Right atrium auricular region (tissue), 2 donors: ENCODE measurements at regions not wholly inside any gene's neighbourhood (a gene's known extent, or its start where the extent isn't known, plus 50 kb on each side); places are given as distances from the start of the nearest gene placed in this dataset.

ENCODE experiments used
- DNase-seq: peaks from one replicate; pipeline ENCODE4 v3.0.0-alpha.2; 2019; ENCODE audit warnings: low spot score
- H3K27ac ChIP-seq, 2 donors: fragments of 200-600 bp; sonication (generic); 1 replicate in 1 of 2; 2 replicates in 1 of 2; pipeline ENCODE4 v1.5.1; 2016 to 2019
- H3K27me3 ChIP-seq, 2 donors: fragments of 200-600 bp; sonication (generic); one replicate each; pipeline versions ENCODE4 v1.5.1 to v1.6.0; 2017 to 2019
- H3K36me3 ChIP-seq: fragments of 200-600 bp; sonication (generic); one replicate; pipeline ENCODE4 v1.5.1; 2016
- H3K4me1 ChIP-seq, 2 donors: fragments of 200-600 bp; sonication (generic); one replicate each; pipeline versions ENCODE4 v1.5.1 to v1.6.0; 2017 to 2019
- H3K4me3 ChIP-seq, 2 donors: fragments of 200-600 bp; sonication (generic); 1 replicate in 1 of 2; 2 replicates in 1 of 2; pipeline ENCODE4 v1.5.1; 2017 to 2019; ENCODE audit warnings: mild to moderate bottlenecking in 1 of 2, moderate library complexity in 1 of 2
- H3K9me3 ChIP-seq, 2 donors: fragments of 200-600 bp; sonication (generic); one replicate each; pipeline ENCODE4 v1.5.1; 2019
- CTCF ChIP-seq, 2 donors: fragments of 200-600 bp; sonication (generic); IDR thresholded peaks; one replicate each; pipeline ENCODE4 v1.5.1; 2019; ENCODE audit warnings: antibody characterized with exemption in 2 of 2

- Histone ChIP-seq H3K4me3 (no peak overlapping the region), H3K4me1 (peaks cover 0 to 8% of the 10 kb centered on the region in 2 donors)
- no peak for TF ChIP-seq CTCF (IDR thresholded peaks at IDR 0.05)
Measured at GRCh38 chr5:3305432-3305831, 290.2 kb upstream of the IRX1 start.

GRCh38 chr5:3304346-3304745, 291.3 kb upstream of the IRX1 start:
- Histone ChIP-seq H3K27ac (no peak overlapping the region), H3K27me3 (no peaks in the 10 kb centered on the region), H3K9me3 (no peaks in the 10 kb centered on the region), H3K4me1 (peaks cover 0 to 8% of the 10 kb centered on the region in 2 donors), H3K4me3 (no peak overlapping the region), H3K36me3 (no peaks in the 10 kb centered on the region)
- no peak for DNase-seq
- no peak for TF ChIP-seq CTCF (IDR thresholded peaks at IDR 0.05)

More at GRCh38 chr5:3305432-3305831, 290.2 kb upstream of the IRX1 start:
- Histone ChIP-seq H3K36me3 (no peaks in the 10 kb centered on the region), H3K27me3 (no peaks in the 10 kb centered on the region), H3K9me3 (no peaks in the 10 kb centered on the region), H3K27ac (no peak overlapping the region)
- DNase-seq = no peak

GRCh38 chr5:3303777-3304176, 291.9 kb upstream of the IRX1 start:
- H3K4me3 ChIP-seq = no peak overlapping the region
- H3K27me3 ChIP-seq = no peaks in the 10 kb centered on the region
- H3K4me1 ChIP-seq = peaks cover 0 to 8% of the 10 kb centered on the region in 2 donors
- H3K36me3 ChIP-seq = no peaks in the 10 kb centered on the region
- TF ChIP-seq CTCF (IDR thresholded peaks at IDR 0.05) = no peak
- no peak for DNase-seq
- H3K9me3 ChIP-seq = no peaks in the 10 kb centered on the region
- no peak overlapping the region for H3K27ac ChIP-seq

- no peak for DNase-seq
- Histone ChIP-seq H3K4me1 (peaks cover 0 to 8% of the 10 kb centered on the region in 2 donors), H3K27ac (no peak overlapping the region), H3K4me3 (no peak overlapping the region), H3K27me3 (no peaks in the 10 kb centered on the region), H3K9me3 (no peaks in the 10 kb centered on the region), H3K36me3 (no peaks in the 10 kb centered on the region)
- TF ChIP-seq CTCF (IDR thresholded peaks at IDR 0.05) = no peak
Measured at GRCh38 chr5:3302228-3302627, 293.4 kb upstream of the IRX1 start.

- no peak for DNase-seq
- no peak for TF ChIP-seq CTCF (IDR thresholded peaks at IDR 0.05)
- H3K4me1 ChIP-seq = peaks cover 0 to 8% of the 10 kb centered on the region in 2 donors
- no peaks in the 10 kb centered on the region for H3K9me3 ChIP-seq
- H3K27me3 ChIP-seq = no peaks in the 10 kb centered on the region
- no peak overlapping the region for H3K4me3 ChIP-seq
- no peak overlapping the region for H3K27ac ChIP-seq
- no peaks in the 10 kb centered on the region for H3K36me3 ChIP-seq
Measured at GRCh38 chr5:3301306-3301705, 294.3 kb upstream of the IRX1 start.

- Histone ChIP-seq H3K36me3 (no peaks in the 10 kb centered on the region), H3K27me3 (no peaks in the 10 kb centered on the region), H3K4me1 (peaks cover 0 to 8% of the 10 kb centered on the region in 2 donors), H3K9me3 (no peaks in the 10 kb centered on the region), H3K4me3 (no peak overlapping the region), H3K27ac (no peak overlapping the region)
- TF ChIP-seq CTCF (IDR thresholded peaks at IDR 0.05) = no peak
- DNase-seq = no peak
Measured at GRCh38 chr5:3300726-3301125, 294.9 kb upstream of the IRX1 start.
